ENCODE measurements at regions not wholly inside any gene's neighbourhood (a gene's known extent, or its start where the extent isn't known, plus 50 kb on each side); places are given as distances from the start of the nearest gene placed in this dataset.
"Not testable (repeated sequence)": the region's sequence is repeated elsewhere in the genome, so short reads cannot be mapped to it uniquely, and the experiment has no call there.

GRCh38 chr4:66376921-66377320 lies 706.6 kb upstream of the EPHA5 start:
- no peaks in the 10 kb centered on the region for H3K9me3 ChIP-seq (ENCODE audit: control insufficient read depth, low read length)
- H3K27ac ChIP-seq (ENCODE audit: low read depth, low read length, severe bottlenecking): no peak overlapping the region
- WGBS, 2 experiments (ENCODE audit: insufficient coverage in 2 of 2): 100% methylated on average over 1 of the region's 1 CpG; no CpG with 5 or more reads in 1 of the 2 experiments
- no peaks in the 10 kb centered on the region for H3K36me3 ChIP-seq (ENCODE audit: control insufficient read depth, insufficient read depth, low read length)
- no peak overlapping the region for H3K4me3 ChIP-seq (ENCODE audit: extremely low read depth, insufficient read depth, low read length, poor library complexity, severe bottlenecking)
- H3K4me1 ChIP-seq (ENCODE audit: control insufficient read depth, insufficient read depth, low read length, poor library complexity, severe bottlenecking): no peaks in the 10 kb centered on the region

- Histone ChIP-seq H3K36me3 (ENCODE audit: control insufficient read depth, insufficient read depth, low read length) (no peaks in the 10 kb centered on the region), H3K4me1 (ENCODE audit: control insufficient read depth, insufficient read depth, low read length, poor library complexity, severe bottlenecking) (no peaks in the 10 kb centered on the region), H3K4me3 (ENCODE audit: extremely low read depth, insufficient read depth, low read length, poor library complexity, severe bottlenecking) (no peak overlapping the region), H3K9me3 (ENCODE audit: control insufficient read depth, low read length) (no peaks in the 10 kb centered on the region), H3K27ac (ENCODE audit: low read depth, low read length, severe bottlenecking) (no peak overlapping the region)
Observed at GRCh38 chr4:66376396-66376795, 706.1 kb upstream of the EPHA5 start.

- H3K4me3 ChIP-seq (ENCODE audit: extremely low read depth, insufficient read depth, low read length, poor library complexity, severe bottlenecking): no peak overlapping the region
Observed at GRCh38 chr4:66373268-66373667, 703.0 kb upstream of the EPHA5 start.

GRCh38 chr4:66372706-66373105 lies 702.4 kb upstream of the EPHA5 start:
- Histone ChIP-seq H3K4me1 (ENCODE audit: control insufficient read depth, insufficient read depth, low read length, poor library complexity, severe bottlenecking) (no peaks in the 10 kb centered on the region), H3K4me3 (ENCODE audit: extremely low read depth, insufficient read depth, low read length, poor library complexity, severe bottlenecking) (no peak overlapping the region), H3K27ac (ENCODE audit: low read depth, low read length, severe bottlenecking) (no peak overlapping the region), H3K9me3 (ENCODE audit: control insufficient read depth, low read length) (no peaks in the 10 kb centered on the region), H3K36me3 (ENCODE audit: control insufficient read depth, insufficient read depth, low read length) (no peaks in the 10 kb centered on the region)
- WGBS, 2 experiments (ENCODE audit: insufficient coverage in 2 of 2): 67 to 89% methylated on average over 1 to 4 of the region's 6 CpGs

More at GRCh38 chr4:66373268-66373667, 703.0 kb upstream of the EPHA5 start:
- Histone ChIP-seq H3K27ac (ENCODE audit: low read depth, low read length, severe bottlenecking) (no peak overlapping the region), H3K4me1 (ENCODE audit: control insufficient read depth, insufficient read depth, low read length, poor library complexity, severe bottlenecking) (no peaks in the 10 kb centered on the region), H3K9me3 (ENCODE audit: control insufficient read depth, low read length) (no peaks in the 10 kb centered on the region), H3K36me3 (ENCODE audit: control insufficient read depth, insufficient read depth, low read length) (no peaks in the 10 kb centered on the region)

GRCh38 chr4:66367043-66367660 lies 696.9 kb upstream of the EPHA5 start:
- Histone ChIP-seq H3K4me1 (ENCODE audit: control insufficient read depth, insufficient read depth, low read length, poor library complexity, severe bottlenecking) (no peaks in the 10 kb centered on the region), H3K27ac (ENCODE audit: low read depth, low read length, severe bottlenecking) (no peak overlapping the region), H3K36me3 (ENCODE audit: control insufficient read depth, insufficient read depth, low read length) (no peaks in the 10 kb centered on the region), H3K9me3 (ENCODE audit: control insufficient read depth, low read length) (no peaks in the 10 kb centered on the region), H3K4me3 (ENCODE audit: extremely low read depth, insufficient read depth, low read length, poor library complexity, severe bottlenecking) (no peak overlapping the region)
- WGBS, 2 experiments (ENCODE audit: insufficient coverage in 2 of 2): 96% methylated on average over 5 of the region's 10 CpGs; no CpG with 5 or more reads in 1 of the 2 experiments

- not testable (repeated sequence) for H3K9me3 ChIP-seq (ENCODE audit: control insufficient read depth, low read length); H3K27ac ChIP-seq (ENCODE audit: low read depth, low read length, severe bottlenecking); H3K4me1 ChIP-seq (ENCODE audit: control insufficient read depth, insufficient read depth, low read length, poor library complexity, severe bottlenecking); H3K4me3 ChIP-seq (ENCODE audit: extremely low read depth, insufficient read depth, low read length, poor library complexity, severe bottlenecking); H3K36me3 ChIP-seq (ENCODE audit: control insufficient read depth, insufficient read depth, low read length)
- 92 to 100% methylated on average over 4 to 5 of the region's 8 CpGs for WGBS, 2 experiments (ENCODE audit: insufficient coverage in 2 of 2)
Observed at GRCh38 chr4:66360395-66360794, 690.1 kb upstream of the EPHA5 start.

- no peaks in the 10 kb centered on the region for H3K36me3 ChIP-seq (ENCODE audit: control insufficient read depth, insufficient read depth, low read length)
- whole genome bisulfite sequencing, 2 experiments (ENCODE audit: insufficient coverage in 2 of 2): 90% methylated on average over 1 of the region's 2 CpGs; no CpG with 5 or more reads in 1 of the 2 experiments
- H3K4me1 ChIP-seq (ENCODE audit: control insufficient read depth, insufficient read depth, low read length, poor library complexity, severe bottlenecking): no peaks in the 10 kb centered on the region
Observed at GRCh38 chr4:66357316-66357715, 687.0 kb upstream of the EPHA5 start.

GRCh38 chr4:66355328-66355727 lies 685.0 kb upstream of the EPHA5 start:
- no peak overlapping the region for H3K4me3 ChIP-seq (ENCODE audit: extremely low read depth, insufficient read depth, low read length, poor library complexity, severe bottlenecking)

More at GRCh38 chr4:66357316-66357715, 687.0 kb upstream of the EPHA5 start:
- Histone ChIP-seq H3K4me3 (ENCODE audit: extremely low read depth, insufficient read depth, low read length, poor library complexity, severe bottlenecking) (no peak overlapping the region), H3K27ac (ENCODE audit: low read depth, low read length, severe bottlenecking) (no peak overlapping the region), H3K9me3 (ENCODE audit: control insufficient read depth, low read length) (no peaks in the 10 kb centered on the region)

GRCh38 chr4:66351761-66352160 lies 681.5 kb upstream of the EPHA5 start:
- no peaks in the 10 kb centered on the region for H3K36me3 ChIP-seq (ENCODE audit: control insufficient read depth, insufficient read depth, low read length)
- no peak overlapping the region for H3K4me3 ChIP-seq (ENCODE audit: extremely low read depth, insufficient read depth, low read length, poor library complexity, severe bottlenecking)
- H3K27ac ChIP-seq (ENCODE audit: low read depth, low read length, severe bottlenecking): no peak overlapping the region
- no peaks in the 10 kb centered on the region for H3K9me3 ChIP-seq (ENCODE audit: control insufficient read depth, low read length)
- H3K4me1 ChIP-seq (ENCODE audit: control insufficient read depth, insufficient read depth, low read length, poor library complexity, severe bottlenecking): no peaks in the 10 kb centered on the region
- WGBS, 2 experiments (ENCODE audit: insufficient coverage in 2 of 2): no CpG with 5 or more reads among the region's 2 CpGs

More at GRCh38 chr4:66355328-66355727, 685.0 kb upstream of the EPHA5 start:
- no peaks in the 10 kb centered on the region for H3K36me3 ChIP-seq (ENCODE audit: control insufficient read depth, insufficient read depth, low read length)
- H3K27ac ChIP-seq (ENCODE audit: low read depth, low read length, severe bottlenecking): no peak overlapping the region
- no CpG with 5 or more reads among the region's 2 CpGs for WGBS, 2 experiments (ENCODE audit: insufficient coverage in 2 of 2)
- H3K4me1 ChIP-seq (ENCODE audit: control insufficient read depth, insufficient read depth, low read length, poor library complexity, severe bottlenecking): no peaks in the 10 kb centered on the region
- H3K9me3 ChIP-seq (ENCODE audit: control insufficient read depth, low read length): no peaks in the 10 kb centered on the region

- no peaks in the 10 kb centered on the region for H3K36me3 ChIP-seq (ENCODE audit: control insufficient read depth, insufficient read depth, low read length)
- H3K4me1 ChIP-seq (ENCODE audit: control insufficient read depth, insufficient read depth, low read length, poor library complexity, severe bottlenecking): no peaks in the 10 kb centered on the region
- no CpG with 5 or more reads among the region's 3 CpGs for WGBS, 2 experiments (ENCODE audit: insufficient coverage in 2 of 2)
- no peak overlapping the region for H3K27ac ChIP-seq (ENCODE audit: low read depth, low read length, severe bottlenecking)
- H3K4me3 ChIP-seq (ENCODE audit: extremely low read depth, insufficient read depth, low read length, poor library complexity, severe bottlenecking): no peak overlapping the region
- H3K9me3 ChIP-seq (ENCODE audit: control insufficient read depth, low read length): no peaks in the 10 kb centered on the region
Observed at GRCh38 chr4:66340286-66340893, 670.1 kb upstream of the EPHA5 start.

GRCh38 chr4:66339007-66339406 lies 668.7 kb upstream of the EPHA5 start:
- H3K9me3 ChIP-seq (ENCODE audit: control insufficient read depth, low read length): no peaks in the 10 kb centered on the region
- H3K4me1 ChIP-seq (ENCODE audit: control insufficient read depth, insufficient read depth, low read length, poor library complexity, severe bottlenecking): no peaks in the 10 kb centered on the region
- 80 to 93% methylated on average over 3 of the region's 3 CpGs for WGBS, 2 experiments (ENCODE audit: insufficient coverage in 2 of 2)
- H3K4me3 ChIP-seq (ENCODE audit: extremely low read depth, insufficient read depth, low read length, poor library complexity, severe bottlenecking): no peak overlapping the region
- no peak overlapping the region for H3K27ac ChIP-seq (ENCODE audit: low read depth, low read length, severe bottlenecking)
- H3K36me3 ChIP-seq (ENCODE audit: control insufficient read depth, insufficient read depth, low read length): no peaks in the 10 kb centered on the region

Data from mesodermal cell (in vitro differentiated cells).